A673 (cell line): ENCODE measurements at regions not wholly inside any gene's neighbourhood (a gene's known extent, or its start where the extent isn't known, plus 50 kb on each side); places are given as distances from the start of the nearest gene placed in this dataset.

ENCODE experiments used
- BruUV-seq: library from RNA; stranded (reverse); fragments of 400-500 nt; replicated peaks from 2 replicates; lab custom pipeline; 2021; lab: Mats Ljungman, UMichigan
- CTCF ChIA-PET: fragments of 300-600 bp; sonication (Branson Sonifier 250); formaldehyde crosslinking; loops from one replicate; lab custom pipeline; 2022; ENCODE audit warnings: antibody characterized with exemption; lab: Charles Lee
- POLR2A ChIA-PET: fragments of 300-600 bp; sonication (Branson Sonifier 250); formaldehyde crosslinking; loops from one replicate; lab custom pipeline; 2022; ENCODE audit warnings: antibody characterized with exemption; ENCODE audit not compliant: low non-redundant PET; lab: Charles Lee
- DNase-seq: peaks from one replicate; pipeline ENCODE4 v3.0.0-alpha.2; 2015; ENCODE audit warnings: low spot score
- H3K27ac ChIP-seq: fragments of 200-600 bp; sonication (generic); 2 replicates; pipeline ENCODE4 v1.5.1; 2016; ENCODE audit warnings: mixed run types, low read depth, mild to moderate bottlenecking, mixed read lengths, antibody characterized with exemption, low read length; ENCODE audit not compliant: poor library complexity, severe bottlenecking
- H3K27me3 ChIP-seq: fragments of 200-600 bp; sonication (generic); replicated peaks from 2 replicates; pipeline ENCODE4 v1.6.1; 2017; ENCODE audit warnings: mixed run types, low read depth, mild to moderate bottlenecking, mixed read lengths, antibody characterized with exemption, low read length; ENCODE audit not compliant: insufficient read depth, poor library complexity
- H3K36me3 ChIP-seq: fragments of 200-600 bp; sonication (generic); 2 replicates; pipeline ENCODE4 v1.6.1; 2016; ENCODE audit warnings: mixed run types, mild to moderate bottlenecking, mixed read lengths, antibody characterized with exemption, low read length; ENCODE audit not compliant: insufficient read depth, poor library complexity, severe bottlenecking
- H3K4me1 ChIP-seq: fragments of 200-600 bp; sonication (generic); 2 replicates; pipeline ENCODE4 v1.6.1; 2017; ENCODE audit warnings: mixed run types, mild to moderate bottlenecking, mixed read lengths, antibody characterized with exemption, low read length; ENCODE audit not compliant: insufficient read depth, poor library complexity, severe bottlenecking
- H3K4me3 ChIP-seq: fragments of 200-600 bp; sonication (generic); 2 replicates; pipeline ENCODE4 v1.5.1; 2016; ENCODE audit warnings: low read depth, mixed run types, mild to moderate bottlenecking, mixed read lengths, low read length; ENCODE audit not compliant: poor library complexity, severe bottlenecking
- H3K9me3 ChIP-seq: fragments of 200-600 bp; sonication (generic); 2 replicates; pipeline ENCODE4 v1.6.1; 2016; ENCODE audit warnings: mixed run types, low read depth, mild to moderate bottlenecking, mixed read lengths, antibody characterized with exemption, low read length; ENCODE audit not compliant: poor library complexity, severe bottlenecking
- CTCF ChIP-seq: fragments of 300-800, 200-600 bp; sonication (generic); conservative IDR thresholded peaks from 2 replicates; pipeline ENCODE4 v1.5.1; 2017; ENCODE audit warnings: low read depth, mild to moderate bottlenecking, antibody characterized with exemption, low read length, moderate library complexity, mixed read lengths
- EZH2 ChIP-seq: fragments of 200-600 bp; sonication (generic); IDR thresholded peaks from 2 replicates; pipeline ENCODE4 v1.6.1; 2017; ENCODE audit warnings: borderline replicate concordance, low read depth, mild to moderate bottlenecking, mixed read lengths, antibody characterized with exemption, low read length; ENCODE audit not compliant: poor library complexity, severe bottlenecking
- intact Hi-C: fragments of 100-400 bp; cut with micrococcal nuclease; formaldehyde crosslinking; loops from one replicate; pipeline ENCODE4 v1.10.0; 2022; ENCODE audit not compliant: unreplicated experiment

- TF ChIP-seq EZH2 (no peak), CTCF (no peak)
- Histone ChIP-seq H3K9me3 (no peaks in the 10 kb centered on the region), H3K4me3 (no peak overlapping the region), H3K36me3 (no peaks in the 10 kb centered on the region), H3K27ac (no peak overlapping the region), H3K27me3 (no peaks in the 10 kb centered on the region), H3K4me1 (no peaks in the 10 kb centered on the region)
- intact Hi-C loops: loop anchor here (1.0 to 5.0 kb wide), 3 partner anchors 46 to 181 kb away; no protein-coding TSS in a partner anchor
- POLR2A ChIA-PET: no interaction called here
- no TSS peak for BruUV-seq
- DNase-seq: no peak
- CTCF ChIA-PET: interaction anchor here (0.8 to 1.9 kb wide), 2 partner anchors 128 to 237 kb away, joined by 3 to 49 read pairs; no protein-coding TSS in a partner anchor
Observed at GRCh38 chr6:85355816-85356215, 94.1 kb upstream of the NT5E start.

GRCh38 chr6:85354761-85355618 lies 94.9 kb upstream of the NT5E start:
- H3K27ac ChIP-seq: no peak overlapping the region
- ChIA-PET CTCF (interaction anchor here (0.7 to 1.9 kb wide), 4 partner anchors 108 to 238 kb away, joined by 3 to 49 read pairs (median 6); no protein-coding TSS in a partner anchor), POLR2A (interaction anchor here (1.0 kb wide), 1 partner anchor 128 kb away, joined by 3 read pairs; no protein-coding TSS in a partner anchor)
- no peak overlapping the region for H3K4me3 ChIP-seq
- no peaks in the 10 kb centered on the region for H3K9me3 ChIP-seq
- TF ChIP-seq EZH2: no peak
- TF ChIP-seq CTCF: peak; percentile 95
- no TSS peak for BruUV-seq
- H3K27me3 ChIP-seq: no peaks in the 10 kb centered on the region
- H3K4me1 ChIP-seq: no peaks in the 10 kb centered on the region
- peak; percentile 87 for DNase-seq
- no peaks in the 10 kb centered on the region for H3K36me3 ChIP-seq
- intact Hi-C loops: loop anchor here (1.0 to 5.0 kb wide), 3 partner anchors 47 to 182 kb away; no protein-coding TSS in a partner anchor

GRCh38 chr6:85353012-85353411 lies 96.9 kb upstream of the NT5E start:
- Histone ChIP-seq H3K36me3 (no peaks in the 10 kb centered on the region), H3K27ac (no peak overlapping the region), H3K4me3 (no peak overlapping the region), H3K9me3 (no peaks in the 10 kb centered on the region), H3K4me1 (no peaks in the 10 kb centered on the region), H3K27me3 (no peaks in the 10 kb centered on the region)
- ChIA-PET CTCF (interaction anchor here (0.9 to 1.0 kb wide), 2 partner anchors 130 to 183 kb away, joined by 3 read pairs; no protein-coding TSS in a partner anchor), POLR2A (no interaction called here)
- intact Hi-C loops: no loop called here
- TF ChIP-seq CTCF: no peak
- no peak for DNase-seq
- BruUV-seq: no TSS peak
